ENCODE measurements at regions not wholly inside any gene's neighbourhood (a gene's known extent, or its start where the extent isn't known, plus 50 kb on each side); places are given as distances from the start of the nearest gene placed in this dataset.

DNA sequence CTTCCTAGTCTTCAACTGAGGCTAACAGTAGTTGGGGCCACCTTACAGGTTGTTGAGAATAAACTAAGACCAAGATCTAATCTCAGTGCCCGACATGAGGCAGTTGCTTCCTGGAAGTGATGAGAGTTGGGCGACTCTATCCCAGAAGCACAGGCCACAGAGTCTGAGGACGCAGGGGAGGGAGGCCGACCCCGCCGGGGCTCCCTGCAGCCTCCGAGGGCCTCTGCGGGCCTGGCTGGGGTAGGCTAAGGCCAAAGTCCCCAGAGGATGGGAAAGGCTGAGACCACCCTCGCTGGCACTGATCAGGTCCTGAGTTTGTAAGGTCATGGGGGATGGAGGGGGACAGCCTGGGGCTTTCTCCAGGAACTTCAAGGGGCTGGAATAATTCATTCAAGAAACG lies 74.0 kb downstream of the ENGASE start:
- ATAC-seq (no peak), DNase-seq (no peak)
- intact Hi-C loops (cut with micrococcal nuclease): no loop called here

DNA sequence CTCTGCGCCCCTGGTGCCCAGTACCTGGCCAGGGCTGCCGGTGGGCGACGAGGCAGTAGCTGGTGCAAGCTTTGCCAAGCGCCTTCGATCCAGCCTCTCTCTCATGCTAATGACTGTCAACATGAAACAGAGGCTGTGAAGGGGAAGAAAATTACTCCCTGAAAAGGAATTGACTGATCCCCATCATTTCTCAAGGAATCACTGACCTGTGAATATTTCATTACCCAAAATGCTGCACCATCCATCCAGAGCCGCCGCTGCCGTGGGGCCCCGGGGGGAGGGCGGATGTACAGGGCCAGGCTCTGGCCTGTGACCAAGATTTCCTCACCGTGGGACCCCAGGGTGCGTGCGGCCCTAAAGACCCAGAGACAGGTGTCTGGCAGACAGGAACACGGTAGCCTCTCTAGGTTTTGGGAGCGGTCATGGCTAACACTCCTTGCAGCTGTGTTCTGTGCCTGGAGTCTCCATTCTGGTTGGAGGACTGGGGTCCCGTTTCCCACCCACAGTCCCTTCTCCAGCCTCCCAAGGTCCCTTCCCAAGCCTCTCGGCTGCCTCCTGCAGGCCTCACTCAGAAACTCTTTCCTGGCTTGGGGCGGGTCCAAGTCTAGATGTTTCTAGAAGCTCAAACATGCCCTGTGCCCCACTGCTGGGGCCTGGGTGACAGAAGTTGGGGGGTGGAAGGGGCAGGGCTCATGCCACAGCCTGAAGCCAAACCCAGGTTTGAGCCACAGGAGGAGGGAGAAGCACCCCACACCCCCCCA lies 73.3 kb downstream of the ENGASE start:
- DNase-seq (no peak), ATAC-seq (no peak)
- intact Hi-C loops (cut with micrococcal nuclease): no loop called here

DNA sequence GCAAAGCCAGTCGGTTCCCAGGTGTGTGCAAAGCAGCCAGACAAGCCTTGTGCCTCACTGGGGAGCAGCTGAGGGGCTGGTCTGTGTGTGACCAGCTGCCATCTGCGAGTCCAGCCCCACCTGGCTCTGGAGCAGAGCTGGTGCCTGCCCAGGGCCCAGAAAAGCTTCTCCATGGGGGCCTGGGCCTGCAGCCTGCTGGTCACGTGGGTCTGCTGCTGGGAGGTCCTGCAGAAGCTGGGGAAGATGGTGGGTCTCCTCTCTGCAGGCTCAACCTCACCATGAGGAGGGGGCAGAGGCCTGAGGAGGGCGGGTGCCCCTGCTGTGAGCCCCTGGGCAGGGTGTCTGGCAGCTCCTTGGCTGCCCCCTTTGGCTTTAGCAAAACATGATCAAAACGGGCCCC lies 71.9 kb downstream of the ENGASE start:
- ATAC-seq (no peak), DNase-seq (no peak)
- intact Hi-C loops (cut with micrococcal nuclease): no loop called here

DNA sequence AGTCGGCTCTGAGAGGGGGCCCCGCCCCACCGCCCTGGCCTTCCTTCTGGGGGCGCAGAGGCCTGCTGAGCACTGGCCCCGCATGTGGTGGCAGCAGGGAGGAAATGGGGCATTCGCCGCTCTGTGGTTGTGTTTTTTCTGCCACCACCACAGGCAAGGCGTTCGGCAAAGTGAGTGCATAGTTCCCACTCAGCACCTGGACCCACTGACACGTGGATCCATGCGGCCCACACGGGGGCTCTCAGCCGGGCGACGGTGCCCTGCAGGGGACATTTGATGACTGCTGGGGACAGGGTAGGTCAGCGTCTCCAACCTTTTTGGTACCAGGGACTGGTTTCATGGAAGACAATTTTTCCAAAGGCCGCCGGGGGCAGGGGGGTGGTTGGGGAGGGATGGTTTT lies 70.9 kb downstream of the ENGASE start:
- ATAC-seq (no peak), DNase-seq (no peak)
- intact Hi-C loops (cut with micrococcal nuclease): no loop called here

DNA sequence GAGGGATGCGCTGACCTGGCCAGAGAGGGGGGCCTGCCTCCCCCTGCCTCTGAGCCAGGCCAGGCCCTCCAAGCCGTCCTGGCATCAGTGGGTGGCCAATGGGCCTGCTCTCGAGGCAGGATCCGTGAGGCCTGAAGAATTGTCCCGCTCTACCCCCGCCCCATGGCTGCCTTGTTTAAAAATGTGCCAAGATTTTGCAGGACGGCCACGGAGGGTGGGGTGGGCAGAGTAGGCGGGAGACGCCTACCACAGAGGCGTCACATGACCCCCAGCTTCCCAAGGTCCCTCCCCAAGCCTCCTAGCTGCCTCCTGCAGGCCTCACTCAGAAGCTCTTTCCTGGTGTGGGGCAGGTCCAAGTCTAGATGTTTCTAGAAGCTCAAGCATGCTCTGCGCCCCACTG lies 69.5 kb downstream of the ENGASE start:
- DNase-seq (no peak), ATAC-seq (no peak)
- intact Hi-C loops (cut with micrococcal nuclease): no loop called here

DNA sequence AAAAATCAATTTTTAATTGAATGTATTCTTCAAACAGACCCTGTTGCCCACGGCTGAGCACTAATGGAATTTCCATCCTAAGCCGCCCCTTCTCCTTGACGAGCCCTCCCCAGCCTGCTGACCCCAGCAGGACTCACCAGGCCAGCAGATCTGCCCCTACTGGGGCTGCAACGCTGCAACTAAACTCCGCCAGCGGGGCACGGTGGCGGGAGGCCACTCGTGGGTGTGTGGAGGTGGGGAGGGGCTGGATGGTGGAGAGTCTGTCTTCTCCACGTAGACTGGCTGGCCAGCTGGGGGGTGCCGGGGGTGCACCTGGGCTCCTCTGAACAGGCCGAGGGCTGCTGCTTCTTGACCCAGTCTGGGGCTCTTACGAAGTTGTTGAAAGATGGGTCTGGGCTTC lies 67.8 kb downstream of the ENGASE start:
- no peak for DNase-seq
- ATAC-seq: no peak
- intact Hi-C loops (cut with micrococcal nuclease): no loop called here

DNA sequence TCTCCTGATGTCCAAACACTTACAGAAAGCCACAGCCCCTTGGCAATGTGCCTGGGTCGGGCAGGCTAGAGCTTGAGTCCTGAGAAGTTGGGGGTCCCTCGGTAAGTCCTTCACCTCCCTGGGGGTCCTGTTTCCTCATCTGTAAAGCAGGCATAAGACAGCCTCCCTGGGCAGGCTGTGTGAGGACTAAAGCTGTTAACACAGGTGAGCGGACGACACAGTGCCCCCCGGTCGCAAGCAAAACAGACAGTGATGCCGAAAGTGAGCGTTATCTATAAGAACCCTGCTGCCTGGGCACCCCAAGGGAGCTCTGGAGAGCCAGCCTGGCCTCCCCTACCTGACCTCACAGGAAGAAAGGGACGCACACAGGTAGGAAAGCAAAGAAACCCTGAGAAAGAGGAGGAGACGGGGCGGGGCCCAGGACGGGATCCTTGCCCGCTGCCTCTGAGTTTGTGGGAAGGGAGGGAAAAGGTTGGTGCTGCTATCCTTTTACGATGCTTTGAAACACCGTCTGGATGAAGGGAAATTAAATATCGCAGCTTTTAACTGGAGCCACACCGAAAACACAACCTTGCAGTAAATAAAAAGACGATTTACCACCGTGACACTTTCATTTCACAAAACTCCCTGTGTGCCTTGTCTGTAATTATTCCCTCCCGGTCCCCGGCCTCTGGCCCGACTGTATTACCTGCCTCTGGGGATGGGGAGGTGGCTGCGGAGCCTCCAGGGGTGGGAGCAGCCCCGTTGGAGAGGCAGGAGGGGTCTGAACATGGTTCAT lies 67.1 kb downstream of the ENGASE start:
- ATAC-seq: no peak
- DNase-seq: no peak
- intact Hi-C loops (cut with micrococcal nuclease): no loop called here

DNA sequence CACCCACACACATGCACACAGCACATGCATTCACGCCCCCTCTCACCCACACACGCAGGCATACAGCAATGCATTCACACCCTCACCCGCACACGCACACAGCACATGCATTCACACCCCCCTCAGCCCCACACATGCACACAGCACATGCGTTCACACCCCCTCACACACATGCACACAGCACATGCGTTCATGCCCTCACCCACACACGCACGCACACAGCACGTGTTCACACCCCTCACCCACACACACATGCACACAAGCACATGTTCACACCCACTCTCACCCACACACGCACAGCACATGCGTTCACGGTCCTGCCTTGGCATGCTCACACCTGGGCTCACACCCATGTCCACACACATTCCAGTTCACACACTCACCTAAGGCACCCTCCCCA lies 64.2 kb downstream of the ENGASE start:
- intact Hi-C loops (cut with micrococcal nuclease): no loop called here
- no peak for ATAC-seq
- DNase-seq: no peak

DNA sequence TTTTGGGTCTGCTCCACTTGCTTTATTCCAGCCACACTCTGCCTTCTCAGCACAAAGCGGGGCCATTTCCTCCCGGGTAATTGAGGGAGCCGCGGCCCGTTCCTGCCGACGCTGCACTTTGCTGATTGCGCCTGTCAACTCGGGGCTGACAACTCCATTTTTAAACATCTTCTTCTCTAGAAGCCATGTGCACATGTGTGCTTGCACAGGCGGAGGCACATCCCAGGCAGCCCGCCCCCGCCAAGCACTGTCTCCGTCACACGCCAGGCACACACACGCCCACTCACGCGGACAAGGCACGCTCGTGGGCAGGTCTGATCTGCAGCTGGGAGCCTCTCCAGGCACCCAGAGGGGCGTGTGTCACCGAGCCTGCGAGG lies 63.2 kb downstream of the ENGASE start:
- ATAC-seq (no peak), DNase-seq (no peak)
- intact Hi-C loops (cut with micrococcal nuclease): no loop called here

DNA sequence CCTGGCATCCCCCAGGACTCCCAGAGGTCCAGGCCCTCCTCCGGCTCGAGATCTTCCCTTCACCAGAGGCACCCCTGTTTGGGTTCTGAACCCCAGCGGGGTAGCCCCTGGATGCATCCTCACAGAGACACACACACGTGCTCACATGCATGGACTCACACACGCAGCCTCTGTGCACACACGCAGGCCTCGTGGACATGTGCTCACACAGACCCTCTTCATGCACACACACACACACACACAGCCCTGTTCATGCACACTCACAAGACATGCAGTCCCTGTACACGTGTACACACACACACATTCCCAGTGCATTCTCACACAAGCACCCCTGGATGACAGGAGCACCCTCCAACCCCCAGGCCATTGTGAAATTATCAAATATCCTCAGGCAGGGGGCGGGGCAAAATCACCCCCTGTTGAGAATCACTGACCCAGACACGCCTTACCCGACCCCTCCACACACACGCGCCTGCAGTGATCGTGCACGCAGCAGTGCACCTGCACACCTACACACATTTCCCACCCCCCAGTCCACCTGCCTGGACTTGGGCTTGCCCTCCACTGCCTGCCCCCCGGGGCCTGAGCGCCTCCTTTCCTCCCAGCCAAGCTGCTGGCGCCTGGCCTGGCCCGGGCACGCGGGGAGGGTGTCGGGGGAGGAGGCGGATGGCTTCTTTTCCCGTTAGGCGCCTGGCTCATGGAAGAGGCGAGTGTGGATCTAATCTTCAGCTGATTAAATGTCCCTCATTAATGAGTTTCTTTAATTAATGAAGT lies 62.6 kb downstream of the ENGASE start:
- intact Hi-C loops (cut with micrococcal nuclease): no loop called here
- no peak for DNase-seq
- ATAC-seq: peak; percentile 18

DNA sequence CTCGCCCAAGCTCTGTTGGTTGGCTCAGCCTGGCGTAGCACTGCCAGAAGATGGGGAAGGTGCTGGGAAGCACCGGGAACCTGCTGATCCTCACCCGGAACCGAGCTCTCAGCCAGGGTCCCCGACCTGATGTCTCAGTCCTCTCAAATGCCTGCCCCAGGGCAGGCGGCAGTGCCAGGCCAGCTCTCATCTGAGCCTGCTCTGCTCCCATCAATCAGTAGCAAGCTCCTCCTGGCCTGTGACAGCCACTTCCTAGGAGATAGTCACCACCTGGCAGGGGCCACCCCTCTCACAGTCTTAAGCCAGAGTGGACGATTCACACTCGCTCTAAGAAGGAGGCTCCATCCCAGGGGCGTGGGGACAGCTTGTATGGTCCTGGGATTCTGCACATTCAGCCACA lies 62.0 kb downstream of the ENGASE start:
- DNase-seq (no peak), ATAC-seq (no peak)
- intact Hi-C loops (cut with micrococcal nuclease): no loop called here
